Type B pancreatic cell (in vitro differentiated cells): ENCODE measurements at regions not wholly inside any gene's neighbourhood (a gene's known extent, or its start where the extent isn't known, plus 50 kb on each side); places are given as distances from the start of the nearest gene placed in this dataset.

ENCODE experiments used
- DNase-seq: peaks from one replicate; pipeline ENCODE4 v3.0.0; 2021; ENCODE audit warnings: mixed read lengths; ENCODE audit not compliant: unreplicated experiment; ENCODE audit errors: extremely low spot score
- H3K27ac Mint-ChIP-seq: 2 replicates; pipeline ENCODE4 v1.8.0; 2021; ENCODE audit warnings: mild to moderate bottlenecking, mixed read lengths
- H3K27me3 Mint-ChIP-seq: 2 replicates; pipeline ENCODE4 v1.8.0; 2021; ENCODE audit warnings: mixed read lengths
- H3K36me3 Mint-ChIP-seq: 2 replicates; pipeline ENCODE4 v1.8.0; 2021; ENCODE audit warnings: mixed read lengths
- H3K4me1 Mint-ChIP-seq: one replicate; pipeline ENCODE4 v1.8.0; 2021; ENCODE audit warnings: mixed read lengths; ENCODE audit not compliant: unreplicated experiment
- H3K4me3 Mint-ChIP-seq: 2 replicates; pipeline ENCODE4 v1.8.0; 2021; ENCODE audit warnings: mild to moderate bottlenecking, mixed read lengths
- H3K9me3 Mint-ChIP-seq: 2 replicates; pipeline ENCODE4 v1.8.0; 2021; ENCODE audit warnings: mixed read lengths
- TF ChIP-seq, protein P1 (sequence below): fragments of 200-600 bp; sonication (generic); conservative IDR thresholded peaks from 2 replicates; pipeline ENCODE4 v1.5.0; 2021; ENCODE audit warnings: antibody characterized with exemption, mild to moderate bottlenecking

DNA sequence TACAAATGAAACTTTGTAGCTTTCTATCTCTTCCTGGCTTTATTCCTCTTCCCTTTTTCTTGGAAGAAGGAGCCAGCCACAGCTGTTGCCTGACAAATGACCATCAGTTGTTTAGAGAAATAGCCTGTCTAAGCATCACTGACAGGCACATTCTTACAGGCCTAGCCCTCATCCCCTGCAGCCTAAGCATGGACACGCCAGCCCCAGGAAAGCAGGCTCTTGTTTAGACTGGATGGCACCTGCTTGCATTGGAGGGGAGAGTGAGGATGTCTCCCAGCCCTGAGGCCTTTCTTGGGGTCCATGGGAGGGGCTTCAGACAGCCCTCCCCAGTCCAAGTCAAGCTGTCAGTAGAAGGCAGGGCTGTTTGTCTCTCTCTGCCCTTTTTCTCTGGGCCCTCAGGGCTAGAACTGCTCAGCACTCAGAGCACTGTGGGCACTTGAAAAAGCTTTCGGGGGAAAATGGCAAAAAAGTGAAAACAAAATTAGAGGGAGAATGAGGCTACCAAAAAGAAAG lies 282.5 kb upstream of the PLXNA2 start:
- no peak for DNase-seq
- Mint-ChIP-seq H3K36me3 (no peaks in the 10 kb centered on the region), H3K9me3 (no peaks in the 10 kb centered on the region), H3K4me1 (peaks cover 39% of the 10 kb centered on the region), H3K4me3 (no peak overlapping the region), H3K27me3 (peaks cover 22% of the 10 kb centered on the region), H3K27ac (peak overlapping the region; percentile 73)
- TF ChIP-seq, protein P1, sequence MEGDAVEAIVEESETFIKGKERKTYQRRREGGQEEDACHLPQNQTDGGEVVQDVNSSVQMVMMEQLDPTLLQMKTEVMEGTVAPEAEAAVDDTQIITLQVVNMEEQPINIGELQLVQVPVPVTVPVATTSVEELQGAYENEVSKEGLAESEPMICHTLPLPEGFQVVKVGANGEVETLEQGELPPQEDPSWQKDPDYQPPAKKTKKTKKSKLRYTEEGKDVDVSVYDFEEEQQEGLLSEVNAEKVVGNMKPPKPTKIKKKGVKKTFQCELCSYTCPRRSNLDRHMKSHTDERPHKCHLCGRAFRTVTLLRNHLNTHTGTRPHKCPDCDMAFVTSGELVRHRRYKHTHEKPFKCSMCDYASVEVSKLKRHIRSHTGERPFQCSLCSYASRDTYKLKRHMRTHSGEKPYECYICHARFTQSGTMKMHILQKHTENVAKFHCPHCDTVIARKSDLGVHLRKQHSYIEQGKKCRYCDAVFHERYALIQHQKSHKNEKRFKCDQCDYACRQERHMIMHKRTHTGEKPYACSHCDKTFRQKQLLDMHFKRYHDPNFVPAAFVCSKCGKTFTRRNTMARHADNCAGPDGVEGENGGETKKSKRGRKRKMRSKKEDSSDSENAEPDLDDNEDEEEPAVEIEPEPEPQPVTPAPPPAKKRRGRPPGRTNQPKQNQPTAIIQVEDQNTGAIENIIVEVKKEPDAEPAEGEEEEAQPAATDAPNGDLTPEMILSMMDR, result no peak

DNA sequence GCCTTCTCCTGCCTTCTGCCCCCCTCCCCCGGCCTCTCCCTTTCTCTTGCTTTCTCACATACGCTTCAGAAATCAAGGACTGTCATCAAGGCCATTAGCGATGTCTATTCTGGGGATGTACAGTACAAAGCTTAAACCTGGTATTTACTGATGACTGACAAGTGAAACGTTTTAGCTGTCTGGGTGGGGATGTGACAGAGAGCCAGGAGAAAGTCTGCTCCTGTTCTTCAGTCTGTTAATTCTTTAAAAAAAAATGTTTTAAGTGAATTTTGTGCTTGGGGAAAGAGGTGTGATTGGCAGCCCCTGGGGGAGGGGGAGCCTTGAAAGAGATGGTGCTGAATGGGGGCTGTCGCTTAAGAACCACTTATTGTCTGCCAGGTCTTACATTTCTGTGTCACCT lies 283.0 kb upstream of the PLXNA2 start:
- no peaks in the 10 kb centered on the region for H3K36me3 Mint-ChIP-seq
- peak overlapping the region; percentile 73 for H3K27ac Mint-ChIP-seq
- no peak overlapping the region for H3K4me3 Mint-ChIP-seq

DNA sequence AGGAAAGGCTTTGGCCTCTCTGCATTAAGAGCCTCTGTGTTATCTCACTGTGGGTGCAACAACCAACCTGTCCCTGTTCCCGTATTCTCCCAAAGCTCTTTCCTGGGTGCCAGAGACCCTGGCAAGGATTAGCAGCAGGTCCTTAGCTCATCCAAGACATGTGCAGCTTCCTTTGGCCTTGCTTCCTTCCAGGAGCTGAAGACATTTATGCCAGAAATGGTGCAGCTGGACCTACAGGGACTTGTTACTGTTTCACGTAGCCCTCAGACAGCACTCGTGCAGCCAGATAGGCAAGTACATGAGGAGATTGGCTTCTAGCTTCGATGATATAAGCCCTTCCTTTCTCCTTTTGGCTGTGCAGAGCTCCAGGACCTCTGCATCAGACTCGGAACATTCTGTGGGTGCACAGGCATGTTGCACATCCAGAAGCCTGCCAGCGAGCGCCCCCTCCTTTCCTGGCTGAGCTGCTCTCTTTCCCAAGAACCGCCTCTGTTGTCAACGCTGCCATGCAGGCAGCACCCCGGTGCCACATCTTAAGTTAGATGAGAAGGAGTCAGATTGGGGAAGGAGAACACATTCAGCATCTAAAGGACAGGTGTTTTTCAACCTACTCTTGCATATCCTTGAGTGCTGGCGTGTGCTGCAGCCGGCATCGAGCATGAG lies 284.5 kb upstream of the PLXNA2 start:
- TF ChIP-seq, protein P1, result no peak
- Mint-ChIP-seq H3K27me3 (peaks cover 34% of the 10 kb centered on the region), H3K4me3 (no peak overlapping the region), H3K4me1 (peaks cover 49% of the 10 kb centered on the region), H3K27ac (no peak overlapping the region), H3K36me3 (no peaks in the 10 kb centered on the region), H3K9me3 (no peaks in the 10 kb centered on the region)
- DNase-seq, result no peak

More for the DNA sequence above, 283.0 kb upstream of the PLXNA2 start:
- DNase-seq, result no peak
- Mint-ChIP-seq H3K4me1 (peaks cover 38% of the 10 kb centered on the region), H3K27me3 (peaks cover 26% of the 10 kb centered on the region), H3K9me3 (no peaks in the 10 kb centered on the region)
- TF ChIP-seq, protein P1, result no peak

DNA sequence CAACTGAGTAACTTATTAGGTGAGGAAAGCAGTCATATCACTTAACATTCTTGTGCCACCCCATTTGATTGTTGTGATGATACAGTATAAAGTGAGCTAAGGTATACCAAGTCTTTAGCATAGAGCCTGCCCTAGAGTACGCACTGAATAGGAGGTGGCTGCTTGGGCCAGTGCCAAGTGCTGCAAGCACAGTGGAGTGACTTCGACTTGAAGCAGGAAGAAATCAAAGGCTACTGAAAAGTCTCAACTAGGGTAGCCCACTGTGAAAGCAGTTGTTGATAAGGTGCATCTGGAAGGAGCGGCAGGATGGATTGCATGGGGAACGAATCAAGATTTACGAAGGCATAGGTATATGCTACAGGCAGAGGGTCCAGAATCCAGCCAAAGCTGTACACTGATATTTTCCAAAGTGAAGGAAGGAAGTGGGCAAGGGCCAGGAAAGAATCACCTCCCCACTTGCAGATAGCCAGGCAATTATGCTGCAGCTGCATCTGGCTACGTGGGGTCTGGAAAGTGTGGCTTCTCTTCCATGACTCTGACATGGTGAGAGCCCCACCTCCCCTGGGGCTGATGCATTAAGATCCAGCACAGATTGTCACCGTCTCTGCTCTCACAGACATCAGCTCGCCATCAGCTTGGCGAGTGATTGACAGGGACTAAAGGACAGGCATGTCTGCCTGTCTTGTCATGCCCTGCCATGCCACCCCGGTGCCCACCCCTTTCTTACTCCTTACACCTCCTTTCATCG lies 287.0 kb upstream of the PLXNA2 start:
- Mint-ChIP-seq H3K4me3 (no peak overlapping the region), H3K27ac (no peak overlapping the region), H3K9me3 (no peaks in the 10 kb centered on the region), H3K27me3 (peaks cover 34% of the 10 kb centered on the region), H3K36me3 (no peaks in the 10 kb centered on the region), H3K4me1 (peaks cover 59% of the 10 kb centered on the region)
- TF ChIP-seq, protein P1, result no peak
- DNase-seq, result no peak

DNA sequence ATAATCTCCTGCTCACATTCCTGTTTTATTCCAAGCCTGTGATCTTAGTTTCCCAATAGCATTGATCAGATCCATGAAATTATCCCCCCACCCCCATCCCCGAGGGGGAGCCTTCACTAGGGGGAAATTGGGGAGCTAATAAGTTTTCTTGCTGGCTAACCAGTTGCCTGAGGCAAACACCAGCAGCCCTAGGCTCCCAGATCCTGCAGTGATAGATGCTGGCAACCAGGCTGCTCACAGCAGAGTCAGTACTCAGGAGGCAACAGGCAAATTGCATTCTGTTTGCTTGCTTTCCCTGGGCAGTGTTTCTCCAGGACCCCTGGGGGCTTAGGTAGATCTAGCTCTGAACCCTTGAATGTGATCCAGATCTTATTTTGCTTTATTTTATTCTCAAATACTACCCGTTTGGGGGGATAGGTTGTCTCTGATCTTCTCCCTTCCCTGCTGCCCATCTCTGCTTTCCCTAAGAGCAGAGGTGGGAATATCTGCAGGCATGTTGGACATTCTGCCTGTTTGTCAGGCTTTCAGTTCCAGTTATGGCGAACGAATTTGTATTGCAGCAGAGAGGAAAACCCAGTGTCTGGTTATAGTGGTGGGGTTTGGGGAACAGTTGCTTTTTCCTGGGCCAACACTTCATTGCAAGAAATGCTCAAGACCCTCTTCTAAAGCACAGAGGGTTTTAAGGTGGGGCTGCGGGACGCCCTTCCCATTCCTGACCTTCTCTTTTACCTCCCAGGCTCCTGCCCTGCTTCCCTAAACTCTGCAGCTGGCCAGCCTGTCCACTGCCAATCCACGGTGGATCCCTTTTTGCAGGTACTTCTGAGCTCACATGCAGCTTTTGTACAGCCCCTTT lies 289.8 kb upstream of the PLXNA2 start:
- no peak for DNase-seq
- H3K4me1 Mint-ChIP-seq, result peaks cover 55% of the 10 kb centered on the region
- H3K4me3 Mint-ChIP-seq, result no peak overlapping the region

More for the DNA sequence above, 289.8 kb upstream of the PLXNA2 start:
- TF ChIP-seq, protein P1, result no peak
- no peaks in the 10 kb centered on the region for H3K36me3 Mint-ChIP-seq
- no peak overlapping the region for H3K27ac Mint-ChIP-seq
- H3K9me3 Mint-ChIP-seq, result no peaks in the 10 kb centered on the region
- peaks cover 27% of the 10 kb centered on the region for H3K27me3 Mint-ChIP-seq
